ENCODE measurements at regions not wholly inside any gene's neighbourhood (a gene's known extent, or its start where the extent isn't known, plus 50 kb on each side); places are given as distances from the start of the nearest gene placed in this dataset.

DNA sequence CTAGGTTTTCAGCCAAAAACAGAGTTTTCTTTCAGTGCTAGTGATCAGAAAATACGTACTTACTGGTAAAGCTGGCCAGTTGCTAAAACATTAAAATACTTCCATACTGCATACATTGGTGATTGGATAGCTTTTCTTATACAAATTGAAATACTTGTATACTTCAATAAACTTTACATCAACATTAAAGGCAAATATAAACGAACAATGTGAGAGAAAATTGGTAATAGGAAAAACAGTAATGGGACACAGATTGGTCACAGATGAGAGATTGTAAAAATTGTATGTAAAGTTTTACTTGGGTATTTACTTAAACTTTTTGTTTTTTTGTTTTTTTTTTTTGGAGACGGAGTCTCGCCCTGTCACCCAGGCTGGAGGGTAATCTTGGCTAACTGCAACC, 391.7 kb downstream of the TFEC start:
- TF ChIP-seq, protein P1, sequence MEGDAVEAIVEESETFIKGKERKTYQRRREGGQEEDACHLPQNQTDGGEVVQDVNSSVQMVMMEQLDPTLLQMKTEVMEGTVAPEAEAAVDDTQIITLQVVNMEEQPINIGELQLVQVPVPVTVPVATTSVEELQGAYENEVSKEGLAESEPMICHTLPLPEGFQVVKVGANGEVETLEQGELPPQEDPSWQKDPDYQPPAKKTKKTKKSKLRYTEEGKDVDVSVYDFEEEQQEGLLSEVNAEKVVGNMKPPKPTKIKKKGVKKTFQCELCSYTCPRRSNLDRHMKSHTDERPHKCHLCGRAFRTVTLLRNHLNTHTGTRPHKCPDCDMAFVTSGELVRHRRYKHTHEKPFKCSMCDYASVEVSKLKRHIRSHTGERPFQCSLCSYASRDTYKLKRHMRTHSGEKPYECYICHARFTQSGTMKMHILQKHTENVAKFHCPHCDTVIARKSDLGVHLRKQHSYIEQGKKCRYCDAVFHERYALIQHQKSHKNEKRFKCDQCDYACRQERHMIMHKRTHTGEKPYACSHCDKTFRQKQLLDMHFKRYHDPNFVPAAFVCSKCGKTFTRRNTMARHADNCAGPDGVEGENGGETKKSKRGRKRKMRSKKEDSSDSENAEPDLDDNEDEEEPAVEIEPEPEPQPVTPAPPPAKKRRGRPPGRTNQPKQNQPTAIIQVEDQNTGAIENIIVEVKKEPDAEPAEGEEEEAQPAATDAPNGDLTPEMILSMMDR (IDR thresholded peaks at IDR 0.05; ENCODE audit: low read depth, low read length, poor library complexity, severe bottlenecking): no peak
- TF ChIP-seq EZH2phosphoT487 (IDR thresholded peaks at IDR 0.05; ENCODE audit: borderline replicate concordance, low read length): no peak
